Panc1 (cell line): ENCODE measurements at regions not wholly inside any gene's neighbourhood (a gene's known extent, or its start where the extent isn't known, plus 50 kb on each side); places are given as distances from the start of the nearest gene placed in this dataset.

Experiments
- ATAC-seq: fragments of 200-7000 bp; cut with Tn5 transposase; 2 replicates; pipeline ENCODE4 v1.9.1; 2020; ENCODE audit warnings: mild to moderate bottlenecking, moderate library complexity
- BruUV-seq: library from RNA; stranded (reverse); fragments of 400-500 nt; replicated peaks from 2 replicates; lab custom pipeline; 2021; lab: Mats Ljungman, UMichigan
- CTCF ChIA-PET: fragments of 300-600 bp; sonication (Branson Sonifier 250); formaldehyde crosslinking; loops from one replicate; lab custom pipeline; 2022; ENCODE audit warnings: antibody characterized with exemption; lab: Charles Lee
- POLR2A ChIA-PET: fragments of 300-600 bp; sonication (Branson Sonifier 250); formaldehyde crosslinking; loops from one replicate; lab custom pipeline; 2022; ENCODE audit warnings: antibody characterized with exemption; lab: Charles Lee
- DNase-seq: peaks from one replicate; pipeline ENCODE4 v3.0.0-alpha.2; 2010; ENCODE audit warnings: low read depth, low spot score
- H3K27ac ChIP-seq: 2 replicates; pipeline ENCODE4 v1.5.1; 2011; ENCODE audit warnings: mild to moderate bottlenecking, low read length, inconsistent platforms
- H3K27me3 ChIP-seq: fragments of 200-500 bp; sonication (Bioruptor generic); 2 replicates; pipeline ENCODE4 v1.6.0; 2014; ENCODE audit warnings: low read length, inconsistent platforms; ENCODE audit not compliant: control insufficient read depth, insufficient read depth
- H3K36me3 ChIP-seq: fragments of 200-500 bp; sonication (Bioruptor generic); 2 replicates; pipeline ENCODE4 v1.5.1; 2014; ENCODE audit warnings: inconsistent platforms, mild to moderate bottlenecking, low read length, moderate library complexity; ENCODE audit not compliant: control insufficient read depth, insufficient read depth
- H3K4me1 ChIP-seq: 2 replicates; pipeline ENCODE4 v1.5.1; 2011; ENCODE audit warnings: inconsistent platforms, mild to moderate bottlenecking, low read length, moderate library complexity; ENCODE audit not compliant: control insufficient read depth, insufficient read depth
- H3K4me3 ChIP-seq, 2 experiments: 2 replicates each; pipeline ENCODE4 v1.5.1; 2011 to 2012; ENCODE audit warnings: low read depth in 2 of 2, low read length in 2 of 2, mild to moderate bottlenecking in 2 of 2, inconsistent platforms in 1 of 2, moderate library complexity in 1 of 2
- H3K9me3 ChIP-seq: fragments of 200-500 bp; sonication (Bioruptor generic); 2 replicates; pipeline ENCODE4 v1.5.1; 2014; ENCODE audit warnings: low read depth, mild to moderate bottlenecking, inconsistent platforms, low read length, moderate library complexity; ENCODE audit not compliant: control insufficient read depth, insufficient read depth
- CTCF ChIP-seq: fragments of 450-650 bp; IDR thresholded peaks from 2 replicates; pipeline ENCODE4 v1.5.1; 2017; ENCODE audit warnings: mild to moderate bottlenecking
- POLR2AphosphoS5 ChIP-seq: IDR thresholded peaks from 2 replicates; pipeline ENCODE4 v1.6.1; 2012; ENCODE audit warnings: mild to moderate bottlenecking, low read depth, low read length, moderate library complexity
- SIN3A ChIP-seq: IDR thresholded peaks from 2 replicates; pipeline ENCODE4 v1.6.1; 2012; ENCODE audit warnings: low read depth, mild to moderate bottlenecking, low read length, moderate library complexity, borderline replicate concordance; ENCODE audit not compliant: insufficient read depth
- TCF7L2 ChIP-seq: IDR thresholded peaks from 2 replicates; pipeline ENCODE4 v1.6.1; 2011; ENCODE audit warnings: mild to moderate bottlenecking, low read depth, low read length, inconsistent platforms
- in situ Hi-C: cut with HindIII; loops from 2 replicates; pipeline ENCODE4 v1.10.0; 2016; ENCODE audit warnings: low sequenced_read_pairs, low pct_unique_long_range_greater_than_20kb
- intact Hi-C: fragments of 100-400 bp; cut with micrococcal nuclease; formaldehyde crosslinking; loops from one replicate; pipeline ENCODE4 v1.10.0; 2022; ENCODE audit not compliant: unreplicated experiment
- TF ChIP-seq, protein P1 (sequence below), 2 experiments: IDR thresholded peaks; 2 replicates each; pipeline ENCODE4 v1.6.1; 2011 to 2012; ENCODE audit warnings: low read depth in 2 of 2, control low read depth in 1 of 2, low read length in 1 of 2, mild to moderate bottlenecking in 1 of 2, moderate library complexity in 1 of 2; ENCODE audit not compliant: insufficient read depth in 1 of 2

DNA sequence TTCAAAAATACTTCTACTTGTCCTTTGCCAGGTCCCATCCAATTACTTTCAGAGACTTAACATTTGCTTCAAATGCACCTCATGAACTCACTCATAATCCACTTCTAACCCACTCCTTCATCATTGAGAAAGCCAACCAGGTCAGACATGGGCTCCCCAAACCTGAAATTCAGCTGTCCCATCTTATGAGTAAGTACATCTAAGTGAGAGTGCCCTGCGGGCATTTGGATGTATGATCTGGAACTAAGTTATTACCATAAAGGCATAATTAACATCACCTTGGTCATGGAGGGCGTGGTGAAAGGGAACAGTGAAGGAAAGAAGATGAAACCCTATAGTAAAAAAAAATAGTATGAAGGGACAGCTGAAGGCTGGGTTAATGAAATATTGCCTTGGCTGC, 896.8 kb downstream of the C6orf118 start:
- in situ Hi-C loops, result no loop called here
- no peak for ATAC-seq
- ChIA-PET CTCF (no interaction called here), POLR2A (no interaction called here)
- TF ChIP-seq, protein P1, sequence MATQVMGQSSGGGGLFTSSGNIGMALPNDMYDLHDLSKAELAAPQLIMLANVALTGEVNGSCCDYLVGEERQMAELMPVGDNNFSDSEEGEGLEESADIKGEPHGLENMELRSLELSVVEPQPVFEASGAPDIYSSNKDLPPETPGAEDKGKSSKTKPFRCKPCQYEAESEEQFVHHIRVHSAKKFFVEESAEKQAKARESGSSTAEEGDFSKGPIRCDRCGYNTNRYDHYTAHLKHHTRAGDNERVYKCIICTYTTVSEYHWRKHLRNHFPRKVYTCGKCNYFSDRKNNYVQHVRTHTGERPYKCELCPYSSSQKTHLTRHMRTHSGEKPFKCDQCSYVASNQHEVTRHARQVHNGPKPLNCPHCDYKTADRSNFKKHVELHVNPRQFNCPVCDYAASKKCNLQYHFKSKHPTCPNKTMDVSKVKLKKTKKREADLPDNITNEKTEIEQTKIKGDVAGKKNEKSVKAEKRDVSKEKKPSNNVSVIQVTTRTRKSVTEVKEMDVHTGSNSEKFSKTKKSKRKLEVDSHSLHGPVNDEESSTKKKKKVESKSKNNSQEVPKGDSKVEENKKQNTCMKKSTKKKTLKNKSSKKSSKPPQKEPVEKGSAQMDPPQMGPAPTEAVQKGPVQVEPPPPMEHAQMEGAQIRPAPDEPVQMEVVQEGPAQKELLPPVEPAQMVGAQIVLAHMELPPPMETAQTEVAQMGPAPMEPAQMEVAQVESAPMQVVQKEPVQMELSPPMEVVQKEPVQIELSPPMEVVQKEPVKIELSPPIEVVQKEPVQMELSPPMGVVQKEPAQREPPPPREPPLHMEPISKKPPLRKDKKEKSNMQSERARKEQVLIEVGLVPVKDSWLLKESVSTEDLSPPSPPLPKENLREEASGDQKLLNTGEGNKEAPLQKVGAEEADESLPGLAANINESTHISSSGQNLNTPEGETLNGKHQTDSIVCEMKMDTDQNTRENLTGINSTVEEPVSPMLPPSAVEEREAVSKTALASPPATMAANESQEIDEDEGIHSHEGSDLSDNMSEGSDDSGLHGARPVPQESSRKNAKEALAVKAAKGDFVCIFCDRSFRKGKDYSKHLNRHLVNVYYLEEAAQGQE (IDR thresholded peaks at IDR 0.05; ENCODE audit: insufficient read depth in 1 of 2, low read depth in 2 of 2, low read length in 1 of 2), result no peak
- no peaks in the 10 kb centered on the region for H3K9me3 ChIP-seq
- H3K27ac ChIP-seq, result no peak overlapping the region
- DNase-seq, result no peak
- no peak overlapping the region for H3K4me3 ChIP-seq
- H3K36me3 ChIP-seq, result no peaks in the 10 kb centered on the region; the same call in 1 of the 2 replicates
- intact Hi-C loops, result no loop called here
- no TSS peak for BruUV-seq
- no peaks in the 10 kb centered on the region for H3K4me1 ChIP-seq
- H3K27me3 ChIP-seq, result no peaks in the 10 kb centered on the region

- POLR2A ChIA-PET, result no interaction called here
- Histone ChIP-seq H3K4me1 (no peaks in the 10 kb centered on the region), H3K36me3 (no peaks in the 10 kb centered on the region; the same call in 1 of the 2 replicates), H3K27me3 (no peaks in the 10 kb centered on the region), H3K9me3 (no peaks in the 10 kb centered on the region; the same call in 1 of the 2 replicates), H3K27ac (no peak overlapping the region), H3K4me3 (no peak overlapping the region)
- in situ Hi-C loops, result no loop called here
- TF ChIP-seq POLR2AphosphoS5 (no peak), CTCF (no peak), TCF7L2 (no peak), SIN3A (no peak)
- TF ChIP-seq, protein P1 (IDR thresholded peaks at IDR 0.05; ENCODE audit: insufficient read depth in 1 of 2, low read depth in 2 of 2, low read length in 1 of 2), result no peak
- no peak for ATAC-seq
- intact Hi-C loops, result no loop called here
- no peak for DNase-seq
- CTCF ChIA-PET, result no interaction called here
- BruUV-seq, result no TSS peak
These were observed 899.4 kb downstream of the C6orf118 start for GRCh38 chr6:164410017-164410416.
